ENCODE measurements at regions not wholly inside any gene's neighbourhood (a gene's known extent, or its start where the extent isn't known, plus 50 kb on each side); places are given as distances from the start of the nearest gene placed in this dataset.

DNA sequence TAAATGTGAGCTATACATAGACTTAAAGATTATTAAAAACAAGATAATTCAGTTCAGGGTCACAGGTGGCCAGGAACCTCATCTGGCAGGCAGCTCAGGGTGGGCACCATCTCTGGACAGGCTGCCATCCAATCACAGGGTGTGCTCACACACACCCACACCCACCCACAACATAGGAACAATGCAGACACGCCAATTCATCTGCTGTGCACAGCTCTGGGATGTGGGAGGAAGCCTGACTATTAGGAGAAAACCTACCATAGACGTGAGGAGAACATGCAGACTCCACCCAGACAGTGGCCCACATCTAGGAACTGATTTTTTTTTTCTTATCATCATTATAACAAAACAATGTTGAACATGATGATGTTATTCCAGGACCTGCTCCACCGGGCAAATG lies 286.7 kb downstream of the PRL start:
- no peaks in the 10 kb centered on the region for H3K9me3 Mint-ChIP-seq
- H3K27me3 Mint-ChIP-seq: peaks cover 8% of the 10 kb centered on the region
- DNase-seq (no peak), ATAC-seq (no peak)
- H3K4me1 Mint-ChIP-seq: no peaks in the 10 kb centered on the region
- no peak overlapping the region for H3K27ac Mint-ChIP-seq
- H3K4me3 Mint-ChIP-seq: no peak overlapping the region

DNA sequence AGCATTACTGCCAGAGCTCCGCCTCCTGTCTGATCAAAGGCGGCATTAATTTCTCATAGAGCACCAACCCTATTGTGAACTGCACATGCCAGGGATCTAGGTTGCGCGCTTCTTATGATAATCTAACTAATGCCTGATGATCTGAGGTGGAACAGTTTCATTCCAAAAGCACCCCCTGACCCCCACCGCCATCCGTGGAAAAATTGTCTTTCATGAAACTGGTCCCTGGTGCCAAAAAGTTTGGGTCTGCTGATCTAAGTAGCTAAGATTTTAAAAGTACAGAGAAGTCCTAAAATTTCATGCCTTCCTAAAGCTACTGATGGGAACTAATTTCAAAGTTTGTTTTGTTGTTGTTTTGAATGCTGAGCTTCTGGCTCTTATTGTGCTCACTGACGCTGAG lies 281.6 kb downstream of the PRL start:
- H3K27ac Mint-ChIP-seq: no peak overlapping the region
- no peaks in the 10 kb centered on the region for H3K4me1 Mint-ChIP-seq
- DNase-seq (no peak), ATAC-seq (no peak)
- H3K4me3 Mint-ChIP-seq: no peak overlapping the region
- H3K9me3 Mint-ChIP-seq: no peaks in the 10 kb centered on the region
- H3K27me3 Mint-ChIP-seq: peaks cover 8% of the 10 kb centered on the region

DNA sequence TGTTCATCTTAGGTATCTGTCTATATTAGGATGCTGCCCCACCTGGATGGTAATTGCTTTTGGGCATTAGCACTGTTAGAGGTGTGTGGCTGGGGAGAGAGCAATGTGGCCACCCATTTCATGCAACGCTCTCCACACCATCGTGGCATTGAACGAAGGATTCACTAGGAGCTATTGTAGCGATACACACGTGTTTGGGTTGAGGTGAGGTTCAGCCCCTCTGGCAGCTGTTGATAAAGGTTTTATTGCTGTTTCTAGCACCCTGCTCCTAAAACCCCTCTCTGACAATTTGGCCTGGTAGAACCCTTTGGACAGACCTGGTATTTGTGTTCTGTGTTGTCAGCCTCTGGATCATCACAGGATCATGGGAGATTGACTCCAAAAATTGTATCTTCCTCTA lies 280.9 kb downstream of the PRL start:
- Mint-ChIP-seq H3K4me3 (no peak overlapping the region), H3K4me1 (no peaks in the 10 kb centered on the region), H3K27me3 (peaks cover 8% of the 10 kb centered on the region), H3K9me3 (no peaks in the 10 kb centered on the region), H3K27ac (no peak overlapping the region)
- ATAC-seq (no peak), DNase-seq (no peak)

DNA sequence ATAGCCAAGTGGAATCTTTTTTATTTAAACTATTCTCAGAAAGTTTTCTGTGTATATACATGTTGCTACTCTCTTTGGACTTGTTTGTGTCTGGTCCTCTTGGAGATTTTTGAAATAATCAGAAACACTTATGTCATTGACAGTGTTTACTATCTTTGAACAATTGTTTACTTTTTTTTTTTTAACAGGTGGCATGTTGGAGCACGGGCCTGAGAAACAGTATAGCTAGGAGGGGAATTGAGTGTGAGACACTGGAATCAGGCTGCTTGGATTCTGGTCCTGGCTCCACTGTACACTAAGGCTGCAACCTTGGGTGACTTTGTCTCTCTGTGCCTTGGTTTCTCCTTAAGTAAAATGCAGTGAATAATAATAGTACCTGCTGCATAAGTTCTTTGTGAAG lies 279.6 kb downstream of the PRL start:
- DNase-seq (no peak), ATAC-seq (no peak)
- Mint-ChIP-seq H3K9me3 (peaks cover 0 to 5% of the 10 kb centered on the region in 2 donors), H3K27me3 (peaks cover 8% of the 10 kb centered on the region), H3K27ac (no peak overlapping the region), H3K4me1 (no peaks in the 10 kb centered on the region), H3K4me3 (no peak overlapping the region)

DNA sequence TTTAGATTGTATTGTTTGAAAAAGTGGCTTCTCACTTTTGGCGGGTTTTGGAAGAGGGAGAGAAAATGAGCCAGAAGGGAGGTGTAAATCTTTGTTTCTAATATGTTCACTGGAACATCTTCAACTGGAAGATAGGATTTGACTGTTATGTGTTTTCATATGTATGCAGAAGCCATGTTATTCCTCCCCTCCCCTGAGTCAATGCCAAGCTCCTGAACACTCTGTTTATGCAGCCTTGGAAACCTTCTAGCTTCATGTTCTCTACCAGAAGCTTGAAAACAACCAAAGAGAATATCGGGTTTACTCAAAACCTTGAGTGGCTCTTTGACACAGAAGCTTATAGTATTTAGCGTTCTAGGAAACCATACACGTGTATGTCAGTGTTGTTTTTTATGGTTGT lies 279.1 kb downstream of the PRL start:
- H3K9me3 Mint-ChIP-seq: peaks cover 3 to 10% of the 10 kb centered on the region in 2 donors
- no peaks in the 10 kb centered on the region for H3K4me1 Mint-ChIP-seq

DNA sequence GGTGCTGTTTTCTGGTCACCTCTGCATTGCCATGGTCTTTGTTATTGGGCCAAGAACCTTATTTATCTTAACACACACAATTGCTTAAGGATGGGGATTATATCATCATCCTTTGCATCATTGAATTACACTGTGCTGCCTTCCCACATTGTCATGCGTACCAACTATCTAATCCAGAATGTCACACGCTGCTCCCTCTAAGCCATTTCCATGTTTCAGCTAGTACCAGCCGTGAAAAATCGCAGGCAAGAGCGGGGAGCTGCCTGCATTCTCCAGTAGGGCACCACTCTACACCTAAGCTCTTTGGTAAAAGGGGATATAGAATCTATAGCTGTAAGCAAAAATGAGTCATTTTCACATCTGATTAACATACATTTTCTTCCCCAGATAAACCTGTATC lies 277.0 kb downstream of the PRL start:
- Mint-ChIP-seq H3K4me3 (no peak overlapping the region), H3K4me1 (no peaks in the 10 kb centered on the region), H3K27ac (no peak overlapping the region), H3K27me3 (no peaks in the 10 kb centered on the region), H3K9me3 (peaks cover 6 to 14% of the 10 kb centered on the region in 2 donors)
- ATAC-seq (no peak), DNase-seq (no peak)

More for the DNA sequence above, 279.1 kb downstream of the PRL start:
- ATAC-seq (no peak), DNase-seq (no peak)
- H3K27ac Mint-ChIP-seq: no peak overlapping the region
- peaks cover 8% of the 10 kb centered on the region for H3K27me3 Mint-ChIP-seq
- no peak overlapping the region for H3K4me3 Mint-ChIP-seq

DNA sequence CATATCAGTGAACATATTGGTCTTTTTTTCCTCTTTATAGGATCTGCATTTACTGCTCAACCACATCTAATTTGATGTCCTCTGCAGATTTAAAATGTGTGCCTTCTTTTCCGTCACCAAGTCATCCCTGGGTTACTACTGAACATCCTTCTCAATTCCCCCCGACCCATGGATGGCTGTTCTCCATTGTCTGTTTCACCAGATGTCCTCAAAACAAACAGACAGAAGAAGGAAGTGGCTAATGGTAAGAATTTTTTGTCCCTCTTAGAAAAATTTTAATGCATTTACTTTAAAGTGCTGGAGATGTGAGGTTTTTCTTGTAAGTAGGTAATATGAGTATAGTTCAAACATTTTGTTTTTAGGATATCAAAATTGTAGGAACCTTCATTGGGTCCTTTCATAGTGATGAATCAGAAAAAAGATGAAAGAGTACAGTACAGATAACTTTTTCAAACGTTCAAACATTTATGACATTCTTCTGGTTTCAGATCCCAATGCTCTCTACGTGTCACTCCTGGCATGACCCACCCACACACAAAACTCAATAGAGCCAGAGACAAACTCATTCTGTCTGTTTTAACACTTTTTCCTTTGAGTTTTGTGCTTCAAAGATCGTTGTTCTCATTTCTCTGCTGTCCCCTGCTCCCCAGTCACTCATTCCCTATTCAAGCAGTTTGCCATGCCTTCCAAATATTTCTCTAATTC lies 276.4 kb downstream of the PRL start:
- Mint-ChIP-seq H3K4me1 (peaks cover 6% of the 10 kb centered on the region), H3K27ac (no peak overlapping the region), H3K27me3 (no peaks in the 10 kb centered on the region), H3K9me3 (peaks cover 6 to 14% of the 10 kb centered on the region in 2 donors), H3K4me3 (no peak overlapping the region)
- ATAC-seq: no peak
- DNase-seq: no peak

DNA sequence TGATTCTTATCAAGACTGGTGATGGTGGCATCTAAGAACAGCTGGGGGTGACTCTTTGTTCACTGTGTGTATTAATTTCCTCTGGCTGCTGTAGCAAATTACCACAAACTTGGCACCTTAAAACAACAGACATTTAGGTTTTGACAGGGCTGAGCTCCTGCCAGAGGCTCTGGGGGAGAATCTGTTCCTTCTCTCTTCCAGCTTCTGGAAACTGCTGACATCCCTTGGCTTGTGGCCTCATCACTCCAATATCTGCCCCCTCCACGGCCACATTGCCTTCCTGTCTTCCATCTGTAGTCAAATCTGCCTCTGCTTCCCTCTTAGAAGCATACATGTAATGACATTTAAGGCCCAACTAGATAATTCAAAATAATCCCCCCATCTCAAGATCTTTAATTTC lies 274.9 kb downstream of the PRL start:
- Mint-ChIP-seq H3K9me3 (peaks cover 6 to 14% of the 10 kb centered on the region in 2 donors), H3K4me1 (peaks cover 19% of the 10 kb centered on the region), H3K27ac (no peak overlapping the region), H3K27me3 (no peaks in the 10 kb centered on the region), H3K4me3 (no peak overlapping the region)
- no peak for ATAC-seq
- DNase-seq: no peak

DNA sequence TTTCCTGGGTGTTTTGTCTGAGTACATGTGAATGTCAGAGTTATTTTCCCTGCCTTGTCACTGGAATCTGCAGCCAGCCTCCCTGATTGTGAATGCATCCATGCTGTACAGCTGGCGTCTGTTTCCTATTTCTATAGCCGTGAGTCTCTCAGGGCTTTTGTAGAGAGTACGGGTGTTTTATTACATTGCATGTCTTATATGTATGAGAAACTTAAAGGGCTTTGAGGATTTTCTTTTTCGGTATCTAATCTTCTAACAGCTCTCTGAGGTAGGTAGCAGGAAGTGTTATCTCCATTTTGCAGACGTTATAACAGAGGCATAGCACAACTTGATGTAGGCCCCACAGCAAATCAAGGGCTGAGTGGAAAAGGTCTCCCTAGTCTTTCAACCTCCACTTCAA lies 272.9 kb downstream of the PRL start:
- Mint-ChIP-seq H3K4me1 (peaks cover 31% of the 10 kb centered on the region), H3K27ac (no peak overlapping the region)

DNA sequence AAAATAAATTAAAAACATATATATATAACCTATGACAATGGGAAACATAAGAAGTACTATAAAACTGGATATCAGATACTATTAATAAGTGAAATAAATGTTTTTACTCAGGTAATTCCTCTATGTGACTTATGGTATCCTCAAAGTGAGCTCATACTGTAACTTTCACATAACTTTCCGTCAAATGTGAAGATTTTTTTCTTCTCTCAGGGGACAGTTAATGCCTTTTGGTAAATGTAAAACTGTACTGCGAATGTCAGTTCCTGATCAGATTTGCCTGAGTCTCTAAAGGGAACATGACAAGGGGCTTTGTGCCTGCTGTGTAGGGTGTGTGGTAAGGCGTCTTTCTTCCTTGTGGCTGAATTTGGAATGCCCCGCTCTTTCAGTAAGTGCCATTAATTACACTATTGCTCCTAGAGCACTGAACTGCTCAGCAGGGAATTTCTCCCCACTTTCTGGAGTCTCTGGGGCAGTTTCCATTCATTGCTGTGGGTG lies 271.8 kb downstream of the PRL start:
- DNase-seq: no peak

More for the DNA sequence above, 272.9 kb downstream of the PRL start:
- no peak for ATAC-seq
- no peaks in the 10 kb centered on the region for H3K27me3 Mint-ChIP-seq
- H3K9me3 Mint-ChIP-seq: peaks cover 6 to 14% of the 10 kb centered on the region in 2 donors
- no peak overlapping the region for H3K4me3 Mint-ChIP-seq
- DNase-seq: no peak

DNA sequence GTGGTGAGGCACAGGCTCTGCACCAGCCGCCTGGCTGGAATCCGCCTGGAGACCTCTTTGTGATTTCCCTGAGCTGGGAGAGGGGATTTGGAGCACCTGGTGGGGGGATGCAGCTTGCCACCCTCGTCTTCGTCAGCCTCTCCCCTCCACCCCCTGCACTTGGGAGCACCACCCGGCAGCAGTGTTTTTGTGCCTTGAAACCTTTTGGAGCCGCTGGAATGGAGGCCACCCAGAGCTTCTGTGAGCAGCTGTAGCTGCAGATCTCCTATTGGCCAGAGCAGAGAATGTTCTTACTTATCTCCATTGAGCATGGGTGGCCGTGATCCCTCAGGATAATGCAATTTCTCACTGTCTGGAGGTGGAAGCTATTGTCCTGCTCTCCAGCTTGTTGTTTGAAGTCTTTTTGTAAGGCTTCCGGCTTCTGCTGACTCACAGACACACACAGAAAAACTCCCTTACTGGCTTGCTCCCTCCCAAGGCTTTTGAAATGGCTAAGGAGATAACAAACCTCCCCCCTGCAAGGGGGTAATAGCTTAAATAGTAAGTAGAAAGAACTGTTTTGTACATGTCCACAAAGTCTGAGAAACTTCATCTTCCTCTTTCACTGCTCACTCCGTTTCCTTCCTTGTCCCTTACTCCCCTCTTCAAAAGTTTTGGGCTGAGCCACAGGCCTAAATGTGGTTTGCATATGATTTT lies 271.2 kb downstream of the PRL start:
- no peak for DNase-seq
- Mint-ChIP-seq H3K27me3 (no peaks in the 10 kb centered on the region), H3K9me3 (peaks cover 6 to 14% of the 10 kb centered on the region in 2 donors), H3K27ac (peak overlapping the region; percentile 53 to 89), H3K4me3 (peak overlapping the region; percentile 42 to 69), H3K4me1 (peaks cover 38% of the 10 kb centered on the region)
- peak; percentile 74 for ATAC-seq

More for the DNA sequence above, 271.8 kb downstream of the PRL start:
- peak overlapping the region in 1 of 2 donors; percentile 25 for H3K4me3 Mint-ChIP-seq
- H3K4me1 Mint-ChIP-seq: peaks cover 38% of the 10 kb centered on the region
- H3K27me3 Mint-ChIP-seq: no peaks in the 10 kb centered on the region
- peaks cover 6 to 14% of the 10 kb centered on the region in 2 donors for H3K9me3 Mint-ChIP-seq
- ATAC-seq: no peak
- peak overlapping the region in 1 of 2 donors; percentile 53 for H3K27ac Mint-ChIP-seq

DNA sequence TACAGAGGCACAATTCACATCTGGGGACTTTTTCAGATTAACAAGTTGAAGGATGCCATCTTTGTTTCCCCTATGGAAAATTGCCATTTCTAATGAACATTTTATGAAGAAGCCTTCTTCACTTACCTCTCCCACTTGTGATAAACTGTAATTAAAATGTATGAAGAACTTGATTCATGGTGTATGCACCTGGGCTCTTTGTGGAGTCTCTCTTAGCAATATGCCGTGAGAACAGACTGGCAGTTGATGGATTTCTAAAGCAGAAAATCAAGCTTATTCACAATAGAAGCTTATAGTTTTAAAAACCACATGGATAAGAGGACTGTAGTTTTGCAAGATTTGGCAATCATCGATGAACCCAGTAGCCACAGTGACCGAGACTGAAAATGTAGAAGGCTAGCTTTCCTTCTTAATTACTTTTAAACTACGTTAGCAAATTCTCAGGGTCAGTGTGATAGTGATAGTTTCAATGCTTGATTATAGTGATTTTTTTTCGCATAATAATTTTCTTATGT lies 270.6 kb downstream of the PRL start:
- Mint-ChIP-seq H3K27me3 (no peaks in the 10 kb centered on the region), H3K4me3 (peak overlapping the region in 1 of 2 donors; percentile 22), H3K27ac (peak overlapping the region; percentile 53 to 60), H3K4me1 (peaks cover 38% of the 10 kb centered on the region), H3K9me3 (peaks cover 6 to 14% of the 10 kb centered on the region in 2 donors)
- no peak for DNase-seq
- ATAC-seq: peak; percentile 19

DNA sequence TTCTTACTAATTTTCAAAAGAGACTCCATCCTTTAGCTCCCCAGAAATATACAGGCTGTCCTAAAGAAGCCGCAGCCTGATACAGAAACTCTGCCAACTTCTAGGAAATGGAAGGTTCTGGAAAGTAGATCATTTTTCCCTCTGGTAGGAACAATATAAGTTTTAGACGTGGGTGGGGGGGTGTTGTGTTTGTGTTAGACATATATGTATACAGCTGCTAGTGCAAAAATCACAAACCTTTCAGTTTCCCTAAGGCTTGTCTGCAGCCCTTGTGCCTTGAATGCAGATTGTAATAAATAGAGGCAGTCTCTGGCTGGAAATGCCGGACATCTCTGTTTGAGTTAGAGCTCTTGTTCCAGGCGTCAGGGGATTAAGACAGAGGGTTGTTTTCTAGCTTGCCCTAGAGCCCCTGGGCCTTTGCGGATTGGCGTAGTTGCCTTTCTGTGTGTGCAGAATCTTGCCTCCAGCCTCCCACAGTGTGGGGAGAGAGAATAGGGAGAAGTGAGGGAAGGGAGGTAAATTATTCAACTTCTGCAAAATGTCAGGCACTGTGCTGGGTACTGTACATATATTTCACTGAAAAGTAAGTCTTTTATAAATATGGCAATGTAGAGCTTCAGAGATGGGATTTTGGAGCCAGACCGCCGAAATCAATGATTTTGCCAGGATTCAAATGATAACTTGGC lies 269.7 kb downstream of the PRL start:
- ATAC-seq: no peak
- Mint-ChIP-seq H3K27ac (no peak overlapping the region), H3K27me3 (no peaks in the 10 kb centered on the region), H3K9me3 (peaks cover 6 to 10% of the 10 kb centered on the region in 2 donors), H3K4me1 (peaks cover 38% of the 10 kb centered on the region), H3K4me3 (no peak overlapping the region)
- no peak for DNase-seq

DNA sequence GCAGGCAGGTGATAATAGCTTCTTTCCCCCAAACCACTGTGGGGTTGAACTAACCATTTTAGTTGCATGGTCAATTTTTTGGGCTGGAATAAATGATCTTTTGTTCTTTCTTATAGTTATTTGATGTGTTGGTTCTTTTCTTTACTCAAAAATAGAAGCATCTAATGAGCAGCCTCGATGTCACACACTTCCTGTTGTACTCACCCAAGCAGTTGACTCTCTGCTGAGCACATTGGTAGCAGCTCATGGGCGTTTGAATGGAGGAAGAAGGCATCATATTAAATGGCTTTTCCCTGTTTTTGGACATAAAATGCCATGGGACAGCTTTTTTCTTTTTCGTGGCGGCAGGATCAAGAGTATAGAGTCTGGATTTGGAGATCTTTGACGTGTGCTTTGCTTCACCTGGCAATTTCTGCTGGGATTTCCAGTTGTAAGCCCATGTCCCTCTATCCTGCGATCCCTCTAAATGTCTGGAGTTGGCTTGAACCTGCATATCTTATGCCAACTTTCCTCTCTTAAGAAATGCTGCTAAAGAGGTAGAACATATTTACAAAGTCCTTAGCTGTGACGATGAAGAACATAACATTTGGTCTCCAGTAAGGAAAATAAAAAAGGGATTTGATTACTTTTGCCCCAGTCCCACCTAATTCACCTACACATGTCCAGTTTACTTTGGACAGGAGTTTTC lies 268.3 kb downstream of the PRL start:
- ATAC-seq: no peak
- Mint-ChIP-seq H3K27ac (no peak overlapping the region), H3K9me3 (no peaks in the 10 kb centered on the region), H3K4me1 (peaks cover 38% of the 10 kb centered on the region), H3K4me3 (no peak overlapping the region), H3K27me3 (no peaks in the 10 kb centered on the region)
- no peak for DNase-seq

DNA sequence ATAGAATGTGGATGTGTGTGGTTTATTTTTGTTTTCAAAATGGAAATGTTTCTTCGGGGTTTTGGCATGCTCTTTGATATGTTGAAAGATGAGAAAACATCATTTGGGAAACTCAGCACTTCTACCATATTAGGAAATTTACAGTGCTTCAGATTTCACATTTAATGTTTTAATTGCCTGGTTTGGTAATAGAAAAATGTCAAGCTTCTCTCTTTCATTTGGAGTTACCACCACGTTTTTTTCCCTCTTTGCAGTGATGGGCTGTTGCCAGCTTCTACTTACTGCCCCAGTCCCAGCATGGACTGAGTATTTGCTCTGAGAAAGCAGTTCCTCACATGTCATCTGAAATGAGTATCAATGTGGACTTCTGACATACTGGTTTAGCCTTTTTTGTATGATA lies 267.7 kb downstream of the PRL start:
- Mint-ChIP-seq H3K27ac (no peak overlapping the region), H3K4me3 (no peak overlapping the region), H3K4me1 (peaks cover 38% of the 10 kb centered on the region), H3K27me3 (no peaks in the 10 kb centered on the region), H3K9me3 (no peaks in the 10 kb centered on the region)
- ATAC-seq (no peak), DNase-seq (no peak)
